SU-DHL-6 (cell line): ENCODE measurements at regions not wholly inside any gene's neighbourhood (a gene's known extent, or its start where the extent isn't known, plus 50 kb on each side); places are given as distances from the start of the nearest gene placed in this dataset.

Experiments
- H2AFZ ChIP-seq: fragments of 200-600 bp; sonication (generic); 2 replicates; pipeline ENCODE4 v1.6.1; 2014; ENCODE audit warnings: low read depth, mild to moderate bottlenecking, moderate library complexity, mixed read lengths, antibody characterized with exemption, low read length; ENCODE audit not compliant: severe bottlenecking
- H3F3A ChIP-seq: fragments of 200-600 bp; shearing (Covaris generic); 2 replicates; pipeline ENCODE4 v1.6.0; 2016; ENCODE audit warnings: antibody characterized with exemption, mild to moderate bottlenecking; ENCODE audit not compliant: insufficient read depth
- H3K27ac ChIP-seq: fragments of 200-600 bp; sonication (generic); 2 replicates; pipeline ENCODE4 v1.5.1; 2016; ENCODE audit warnings: low read depth, mild to moderate bottlenecking, low read length, moderate library complexity, mixed read lengths
- H3K27me3 ChIP-seq: fragments of 200-600 bp; sonication (generic), shearing (Covaris generic); 2 replicates; pipeline ENCODE4 v1.6.0; 2014; ENCODE audit warnings: mild to moderate bottlenecking, low read length
- H3K36me3 ChIP-seq: fragments of 200-600 bp; sonication (generic); 2 replicates; pipeline ENCODE4 v1.6.1; 2014; ENCODE audit warnings: mild to moderate bottlenecking, low read length, mixed read lengths
- H3K4me2 ChIP-seq: fragments of 300-600, 200-600 bp; shearing (Covaris generic), sonication (generic); 2 replicates; pipeline ENCODE4 v1.6.0; 2014; ENCODE audit warnings: low read length, low read depth, mild to moderate bottlenecking; ENCODE audit not compliant: poor library complexity, severe bottlenecking
- H3K4me3 ChIP-seq: fragments of 200-600 bp; sonication (generic); 2 replicates; pipeline ENCODE4 v1.5.1; 2014; ENCODE audit warnings: antibody characterized with exemption, low read length, mild to moderate bottlenecking, mixed read lengths; ENCODE audit not compliant: insufficient read depth, poor library complexity, severe bottlenecking
- H3K79me2 ChIP-seq: fragments of 200-600 bp; sonication (generic); 2 replicates; pipeline ENCODE4 v1.6.1; 2014; ENCODE audit warnings: mild to moderate bottlenecking, low read length, moderate library complexity; ENCODE audit not compliant: insufficient read depth
- H3K9ac ChIP-seq: fragments of 200-600 bp; sonication (generic); 2 replicates; pipeline ENCODE4 v1.7.0; 2014; ENCODE audit warnings: mild to moderate bottlenecking, low read length
- H3K9me2 ChIP-seq: fragments of 200-600 bp; sonication (generic); replicated peaks from 2 replicates; pipeline ENCODE4 v1.6.1; 2014; ENCODE audit warnings: low read length; ENCODE audit not compliant: insufficient read depth
- H3K9me3 ChIP-seq: fragments of 200-600 bp; sonication (generic); 2 replicates; pipeline ENCODE4 v1.6.1; 2014; ENCODE audit warnings: low read length, mixed read lengths; ENCODE audit not compliant: insufficient read depth
- H4K20me1 ChIP-seq: fragments of 200-600 bp; sonication (generic); 2 replicates; pipeline ENCODE4 v1.6.1; 2014; ENCODE audit warnings: low read depth, mild to moderate bottlenecking, antibody characterized with exemption, low read length, moderate library complexity, mixed read lengths
- CTCF ChIP-seq: fragments of 200-600 bp; sonication (generic); IDR thresholded peaks from one replicate; pipeline ENCODE4 v1.5.1; 2017; ENCODE audit warnings: antibody characterized with exemption, mild to moderate bottlenecking, low read length, moderate library complexity; ENCODE audit not compliant: insufficient read depth, poor library complexity, severe bottlenecking
- EZH2phosphoT487 ChIP-seq: fragments of 200-600 bp; sonication (generic), shearing (Covaris generic); conservative IDR thresholded peaks from 2 replicates; pipeline ENCODE4 v1.6.1; 2018; ENCODE audit warnings: mild to moderate bottlenecking, antibody characterized with exemption, low read length, moderate library complexity, mixed read lengths

GRCh38 chr17:36856222-36856621, 81.1 kb upstream of the LHX1 start:
- no peak overlapping the region for H3K4me2 ChIP-seq
- TF ChIP-seq EZH2phosphoT487 (no peak), CTCF (no peak)
- H3F3A ChIP-seq: no peaks in the 10 kb centered on the region
- H3K9me2 ChIP-seq: no peaks in the 10 kb centered on the region
- no peak overlapping the region for H3K4me3 ChIP-seq
- no peak overlapping the region for H3K27ac ChIP-seq
- no peaks in the 10 kb centered on the region for H3K27me3 ChIP-seq
- no peak overlapping the region for H3K9ac ChIP-seq
- no peak overlapping the region for H2AFZ ChIP-seq
- H4K20me1 ChIP-seq: no peaks in the 10 kb centered on the region
- H3K79me2 ChIP-seq: no peaks in the 10 kb centered on the region
- no peaks in the 10 kb centered on the region for H3K9me3 ChIP-seq
- H3K36me3 ChIP-seq: no peaks in the 10 kb centered on the region

GRCh38 chr17:36856903-36857381, 80.3 kb upstream of the LHX1 start:
- H3K4me3 ChIP-seq: no peak overlapping the region
- H3K9me2 ChIP-seq: no peaks in the 10 kb centered on the region
- no peak overlapping the region for H3K4me2 ChIP-seq
- no peak overlapping the region for H3K27ac ChIP-seq
- H3K27me3 ChIP-seq: no peaks in the 10 kb centered on the region
- H3K36me3 ChIP-seq: no peaks in the 10 kb centered on the region
- H3K9ac ChIP-seq: no peak overlapping the region
- no peaks in the 10 kb centered on the region for H3K79me2 ChIP-seq
- TF ChIP-seq CTCF (no peak), EZH2phosphoT487 (no peak)
- no peak overlapping the region for H2AFZ ChIP-seq
- no peaks in the 10 kb centered on the region for H3K9me3 ChIP-seq
- H3F3A ChIP-seq: no peaks in the 10 kb centered on the region
- no peaks in the 10 kb centered on the region for H4K20me1 ChIP-seq

GRCh38 chr17:36857698-36858097, 79.6 kb upstream of the LHX1 start:
- H3K9me2 ChIP-seq: no peaks in the 10 kb centered on the region
- no peaks in the 10 kb centered on the region for H4K20me1 ChIP-seq
- H3K79me2 ChIP-seq: no peaks in the 10 kb centered on the region
- H3F3A ChIP-seq: no peaks in the 10 kb centered on the region
- H3K27me3 ChIP-seq: no peaks in the 10 kb centered on the region
- H3K4me3 ChIP-seq: no peak overlapping the region
- H3K27ac ChIP-seq: no peak overlapping the region
- no peak overlapping the region for H3K4me2 ChIP-seq
- no peaks in the 10 kb centered on the region for H3K9me3 ChIP-seq
- H2AFZ ChIP-seq: no peak overlapping the region
- TF ChIP-seq EZH2phosphoT487: no peak
- TF ChIP-seq CTCF: no peak
- no peaks in the 10 kb centered on the region for H3K36me3 ChIP-seq
- no peak overlapping the region for H3K9ac ChIP-seq
